ENCODE measurements at regions not wholly inside any gene's neighbourhood (a gene's known extent, or its start where the extent isn't known, plus 50 kb on each side); places are given as distances from the start of the nearest gene placed in this dataset.
A peak's percentile ranks its signal among the peaks of the same experiment; 100 is the strongest.

DNA sequence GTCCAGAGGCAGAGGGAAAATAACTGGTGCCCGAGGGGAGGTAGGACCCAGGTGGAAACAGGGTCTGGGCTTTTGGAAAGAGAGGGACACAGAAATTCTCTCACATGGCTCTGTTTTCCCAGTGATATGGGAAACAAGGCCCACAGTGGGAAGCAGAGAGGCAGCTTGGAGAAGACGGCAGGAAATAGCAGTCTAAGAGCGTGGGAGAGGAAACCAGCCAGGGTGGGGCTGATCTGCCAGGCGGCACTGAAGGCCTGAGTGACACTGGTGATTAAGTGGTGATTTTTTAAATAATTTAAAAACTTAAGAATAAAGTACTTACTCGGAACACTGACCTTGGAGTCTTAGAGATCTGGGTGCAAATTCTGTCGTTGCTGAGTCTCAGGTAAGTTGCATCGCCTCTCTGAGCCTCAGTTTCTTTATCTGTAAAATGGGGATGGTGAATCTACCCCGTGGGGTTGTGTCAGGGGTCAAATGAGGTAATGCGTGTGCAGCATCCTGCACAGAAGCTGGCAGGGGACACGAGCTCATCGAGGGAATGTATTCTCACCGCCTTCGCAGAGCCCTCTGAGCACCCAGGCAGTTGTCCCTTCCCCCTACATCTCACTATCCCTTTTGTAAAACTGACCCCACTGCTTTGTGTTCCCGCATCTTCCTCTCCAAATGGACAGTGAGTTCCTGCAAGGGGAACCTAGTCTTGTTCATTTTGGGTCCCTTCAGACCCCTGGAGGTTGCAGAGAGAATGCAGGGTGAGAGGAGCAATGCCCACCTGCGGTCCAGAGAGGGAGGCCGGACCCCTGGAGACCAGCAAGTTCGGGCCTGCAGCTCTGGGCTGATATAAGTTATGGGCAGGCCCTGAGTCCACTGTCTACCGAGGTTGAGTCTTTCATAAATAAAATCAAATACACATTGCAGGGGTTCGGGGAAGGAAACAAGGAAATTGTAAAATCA, 228.6 kb upstream of the PMEPA1 start:
- no peak overlapping the region for H3K9ac ChIP-seq (ENCODE audit: low read length)
- POLR2A ChIA-PET, result no interaction called here

More for the DNA sequence above, 228.6 kb upstream of the PMEPA1 start:
- Histone ChIP-seq H3K79me2 (ENCODE audit: insufficient read depth, low read length) (no peaks in the 10 kb centered on the region), H3K27ac (ENCODE audit: low read depth, low read length) (no peak overlapping the region), H3K4me1 (ENCODE audit: control insufficient read depth in 1 of 2, insufficient read depth in 2 of 2, low read length in 2 of 2) (no peaks in the 10 kb centered on the region), H2AFZ (ENCODE audit: low read depth, low read length, poor library complexity, severe bottlenecking) (no peak overlapping the region), H3K9me3 (ENCODE audit: control insufficient read depth in 1 of 2, insufficient read depth in 1 of 2, low read depth in 1 of 2, low read length in 2 of 2) (no peaks in the 10 kb centered on the region), H3K4me2 (ENCODE audit: low read length) (no peak overlapping the region), H3K27me3 (ENCODE audit: insufficient read depth, low read length) (peaks cover 46% of the 10 kb centered on the region; the same call in 1 of the 2 replicates), H3K4me3 (replicated peaks in 1 of 2; ENCODE audit: low read depth in 1 of 2, low read length in 2 of 2) (no peak overlapping the region), H3K36me3 (ENCODE audit: control insufficient read depth in 1 of 2, insufficient read depth in 2 of 2, low read length in 2 of 2) (no peaks in the 10 kb centered on the region), H4K20me1 (ENCODE audit: insufficient read depth) (no peaks in the 10 kb centered on the region), H3K9me2 (ENCODE audit: insufficient read depth) (no peaks in the 10 kb centered on the region)
- DNase-seq (ENCODE audit: low read depth, low spot score) (no peak), ATAC-seq (no peak)
- RAD21 ChIA-PET (ENCODE audit: low non-redundant PET in 1 of 2, low total read pairs in 2 of 2, uncharacterized antibody in 2 of 2, unreplicated experiment in 2 of 2), result no interaction called here
- intact Hi-C loops (cut with micrococcal nuclease), result no loop called here
- TF ChIP-seq CTCF (IDR thresholded peaks at IDR 0.05 in 2 of 3, conservative IDR thresholded peaks at IDR 0.05 in 1 of 3; ENCODE audit: borderline replicate concordance in 1 of 3, insufficient read depth in 1 of 3, low read depth in 2 of 3, low read length in 2 of 3) (peak in 1 of 3 experiments; percentile 30; a peak in 1 of 6 replicates), SP1 (IDR thresholded peaks at IDR 0.05; ENCODE audit: low read depth) (no peak), FOSL1 (IDR thresholded peaks at IDR 0.05; ENCODE audit: low read depth) (no peak), ELF1 (IDR thresholded peaks at IDR 0.05; ENCODE audit: borderline replicate concordance, low read depth) (no peak)
- no TSS peak for BruUV-seq (replicated peaks)
- CTCF ChIA-PET, result no interaction called here

Measured in HCT116 (cell line).